ENCODE measurements at regions not wholly inside any gene's neighbourhood (a gene's known extent, or its start where the extent isn't known, plus 50 kb on each side); places are given as distances from the start of the nearest gene placed in this dataset.

DNA sequence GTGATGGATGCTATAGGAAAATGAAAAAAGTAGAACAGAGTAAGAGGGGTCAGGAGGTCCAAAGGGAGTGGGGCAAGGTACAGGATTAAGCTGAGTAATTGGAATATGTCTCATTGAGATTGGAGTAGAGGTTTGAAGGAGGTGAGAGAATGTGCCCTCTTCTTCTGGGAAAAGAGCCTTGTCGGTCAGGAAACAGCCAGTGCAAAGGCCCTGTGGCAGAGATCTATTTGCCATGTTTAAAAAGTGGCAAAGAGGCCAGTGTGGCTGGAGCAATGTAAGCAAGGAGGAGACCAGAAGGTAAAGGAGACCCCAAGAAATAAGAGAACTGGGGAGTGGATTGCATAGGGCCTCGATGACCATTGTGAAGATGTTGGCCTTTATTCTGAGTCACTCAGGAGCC is 706.5 kb downstream of the MED13L start:
- Histone ChIP-seq H3K4me2 (peak overlapping the region; percentile 70), H3K4me1 (peaks cover 9% of the 10 kb centered on the region), H3K4me3 (peak overlapping the region; percentile 25; the same call in 2 of the 3 replicates), H3K27ac (peak overlapping the region; percentile 49 to 81; a peak in 5 of 6 replicates), H3K9me3 (no peaks in the 10 kb centered on the region)
- DNase-seq (ENCODE audit: low read depth in 1 of 2, low spot score in 1 of 2) (no peak), FAIRE-seq (no peak), ATAC-seq (no peak)
- POLR2A ChIA-PET: interaction anchor here (0.6 to 2.2 kb wide), 4 partner anchors 10 to 887 kb away, joined by 3 to 14 read pairs (median 4); partner anchors contain the start of gene TBX3
- TF ChIP-seq, protein P1, sequence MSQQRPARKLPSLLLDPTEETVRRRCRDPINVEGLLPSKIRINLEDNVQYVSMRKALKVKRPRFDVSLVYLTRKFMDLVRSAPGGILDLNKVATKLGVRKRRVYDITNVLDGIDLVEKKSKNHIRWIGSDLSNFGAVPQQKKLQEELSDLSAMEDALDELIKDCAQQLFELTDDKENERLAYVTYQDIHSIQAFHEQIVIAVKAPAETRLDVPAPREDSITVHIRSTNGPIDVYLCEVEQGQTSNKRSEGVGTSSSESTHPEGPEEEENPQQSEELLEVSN (IDR thresholded peaks at IDR 0.05; ENCODE audit: borderline replicate concordance, low read depth): no peak
- TF ChIP-seq HOXA7 (CRISPR knock-in tag; IDR thresholded peaks at IDR 0.05) (no peak), MYC (IDR thresholded peaks at IDR 0.05; ENCODE audit: borderline replicate concordance, low read length) (no peak), HOXB13 (CRISPR knock-in tag; IDR thresholded peaks at IDR 0.05; ENCODE audit: low read depth) (no peak), HEYL (CRISPR knock-in tag; IDR thresholded peaks at IDR 0.05) (no peak), PHF8 (IDR thresholded peaks at IDR 0.05; ENCODE audit: borderline replicate concordance, low read depth) (no peak), FOSL2 (IDR thresholded peaks at IDR 0.05) (no peak), FOSL2 (CRISPR knock-in tag; IDR thresholded peaks at IDR 0.05) (no peak), KDM1A (IDR thresholded peaks at IDR 0.05; ENCODE audit: low read depth) (no peak), POLR2AphosphoS2 (conservative IDR thresholded peaks at IDR 0.05; ENCODE audit: low read length) (no peak), BHLHE40 (IDR thresholded peaks at IDR 0.05; ENCODE audit: low read depth, low read length) (no peak)
- WGBS (ENCODE audit: missing lambda C conversion rate): 65% methylated on average over 2 of the region's 2 CpGs
- CTCF ChIA-PET: interaction anchor here (0.8 kb wide), 1 partner anchor 165 kb away, joined by 3 read pairs; no protein-coding TSS in a partner anchor

DNA sequence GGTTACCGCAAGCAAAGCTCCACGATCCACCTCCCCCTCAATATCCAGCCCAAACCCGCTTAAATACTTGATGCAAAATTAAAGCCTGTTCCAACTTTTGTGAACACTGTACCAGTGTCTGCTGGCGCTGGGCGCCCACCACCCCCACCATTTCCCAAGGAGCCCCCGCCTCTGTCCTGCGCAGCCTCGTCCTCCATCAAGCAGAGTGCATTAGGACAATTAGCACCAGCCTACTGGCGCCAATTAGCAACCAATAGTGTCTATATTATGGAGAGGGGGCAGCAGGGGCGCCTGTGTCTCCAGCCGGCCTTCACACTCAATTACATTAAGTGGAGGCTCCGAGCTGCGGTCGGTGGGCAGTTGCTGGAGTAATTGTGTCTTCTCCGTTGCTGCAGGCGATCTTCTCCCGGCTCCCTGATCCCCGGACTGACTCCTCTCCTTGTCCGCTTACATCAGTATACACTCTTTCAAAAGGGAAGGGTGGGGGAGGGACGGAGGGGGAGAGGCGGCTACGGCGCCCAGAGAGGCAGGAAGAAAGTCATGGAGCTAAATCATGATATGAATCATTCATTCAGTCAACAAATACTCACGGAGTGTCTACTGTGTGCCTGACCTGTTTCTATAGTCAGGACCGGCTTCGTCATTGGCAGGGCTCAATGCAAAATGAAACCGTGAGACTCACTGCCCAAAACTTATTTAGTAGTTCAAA is 707.3 kb downstream of the MED13L start:
- FAIRE-seq (no peak), DNase-seq (ENCODE audit: low read depth in 1 of 2, low spot score in 1 of 2) (peak; percentile 69 to 76), ATAC-seq (peak; percentile 93 to 95)
- Histone ChIP-seq H3K27ac (peak overlapping the region; percentile 49 to 81), H3K4me1 (peaks cover 9% of the 10 kb centered on the region), H3K4me2 (peak overlapping the region; percentile 70), H3K9me3 (no peaks in the 10 kb centered on the region), H3K4me3 (peak overlapping the region; percentile 25)
- no peak for TF ChIP-seq CHD4 (IDR thresholded peaks at IDR 0.05; ENCODE audit: borderline replicate concordance)
- TF ChIP-seq RFX5 (IDR thresholded peaks at IDR 0.05): no peak
- TF ChIP-seq, protein P1 (IDR thresholded peaks at IDR 0.05; ENCODE audit: borderline replicate concordance, low read depth): no peak
- peak; percentile 38; the same call in 1 of the 2 replicates for TF ChIP-seq JUNB (IDR thresholded peaks at IDR 0.05)
- TF ChIP-seq FOSL2 (IDR thresholded peaks at IDR 0.05): 0 out of 2 replicates have a peak, but pooled peaks have one; percentile 17
- TF ChIP-seq FOSL2 (CRISPR knock-in tag; IDR thresholded peaks at IDR 0.05): peak; percentile 59
- no peak for TF ChIP-seq BHLHE40 (IDR thresholded peaks at IDR 0.05; ENCODE audit: low read depth, low read length)
- peak in 1 of 2 experiments; percentile 30; a peak in 1 of 5 replicates for TF ChIP-seq RAD21 (conservative IDR thresholded peaks at IDR 0.05 in 1 of 2, IDR thresholded peaks at IDR 0.05 in 1 of 2)
- TF ChIP-seq ESRRA (IDR thresholded peaks at IDR 0.05; ENCODE audit: borderline replicate concordance, low read length): no peak
- no peak for TF ChIP-seq KDM5A (IDR thresholded peaks at IDR 0.05)
- no peak for TF ChIP-seq NFE2L2 (conservative IDR thresholded peaks at IDR 0.05; ENCODE audit: low read length)
- CTCF ChIA-PET: interaction anchor here (0.8 to 1.0 kb wide), 2 partner anchors 31 to 164 kb away, joined by 3 read pairs; no protein-coding TSS in a partner anchor
- POLR2A ChIA-PET: interaction anchor here (0.6 to 2.2 kb wide), 5 partner anchors 9 to 888 kb away, joined by 3 to 14 read pairs (median 3); partner anchors contain the start of gene TBX3
- 32% methylated on average over 27 of the region's 27 CpGs for WGBS (ENCODE audit: missing lambda C conversion rate)

DNA sequence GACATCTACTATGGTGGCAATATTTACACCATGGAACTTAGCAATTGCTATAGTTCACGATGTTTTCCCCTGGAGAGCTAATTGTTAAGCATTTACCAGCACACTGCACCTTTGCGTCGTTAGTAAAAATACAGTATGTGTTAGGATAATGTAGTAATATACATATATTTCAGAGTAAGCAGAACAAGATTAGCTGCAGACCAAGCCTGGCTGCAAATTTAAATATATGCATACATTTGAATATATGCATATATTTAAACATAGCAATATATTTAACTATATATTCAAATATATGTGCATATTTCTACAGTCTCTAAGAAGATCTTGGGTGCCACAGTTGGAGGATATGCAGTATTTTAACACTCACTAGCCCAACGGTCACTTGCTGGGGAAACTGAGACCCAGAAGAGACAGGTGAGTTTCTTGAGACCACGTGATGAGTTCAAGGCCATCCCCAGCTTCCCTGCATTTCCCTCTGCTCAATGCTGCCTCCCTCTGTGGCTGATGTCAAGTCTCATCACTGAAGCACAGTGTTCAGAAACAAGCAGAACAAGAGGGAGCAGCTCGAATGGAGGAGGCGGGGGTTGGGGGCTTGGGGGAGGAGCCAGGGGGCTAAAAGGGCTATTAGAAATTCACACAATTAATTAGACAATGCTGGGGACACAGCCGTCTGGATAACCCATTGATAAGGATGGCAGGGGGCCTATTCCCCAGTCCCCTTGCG is 708.0 kb downstream of the MED13L start:
- no peak for FAIRE-seq
- CTCF ChIA-PET: interaction anchor here (1.0 kb wide), 1 partner anchor 32 kb away, joined by 3 read pairs; no protein-coding TSS in a partner anchor
- peaks cover 9% of the 10 kb centered on the region for H3K4me1 ChIP-seq
- H3K4me2 ChIP-seq: peak overlapping the region; percentile 70
- ATAC-seq: peak; percentile 41 to 69; a peak in 3 of 6 replicates
- POLR2A ChIA-PET: interaction anchor here (0.6 to 2.2 kb wide), 2 partner anchors 885 to 1893 kb away, joined by 5 to 14 read pairs; partner anchors contain the start of gene TBX3
- DNase-seq (ENCODE audit: low read depth in 1 of 2, low spot score in 1 of 2): peak in 1 of 2 experiments; percentile 29
- TF ChIP-seq, protein P2, sequence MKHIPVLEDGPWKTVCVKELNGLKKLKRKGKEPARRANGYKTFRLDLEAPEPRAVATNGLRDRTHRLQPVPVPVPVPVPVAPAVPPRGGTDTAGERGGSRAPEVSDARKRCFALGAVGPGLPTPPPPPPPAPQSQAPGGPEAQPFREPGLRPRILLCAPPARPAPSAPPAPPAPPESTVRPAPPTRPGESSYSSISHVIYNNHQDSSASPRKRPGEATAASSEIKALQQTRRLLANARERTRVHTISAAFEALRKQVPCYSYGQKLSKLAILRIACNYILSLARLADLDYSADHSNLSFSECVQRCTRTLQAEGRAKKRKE (CRISPR knock-in tag; IDR thresholded peaks at IDR 0.05; ENCODE audit: low read depth): no peak
- no peak for TF ChIP-seq EP300 (IDR thresholded peaks at IDR 0.05)
- TF ChIP-seq, protein P3, sequence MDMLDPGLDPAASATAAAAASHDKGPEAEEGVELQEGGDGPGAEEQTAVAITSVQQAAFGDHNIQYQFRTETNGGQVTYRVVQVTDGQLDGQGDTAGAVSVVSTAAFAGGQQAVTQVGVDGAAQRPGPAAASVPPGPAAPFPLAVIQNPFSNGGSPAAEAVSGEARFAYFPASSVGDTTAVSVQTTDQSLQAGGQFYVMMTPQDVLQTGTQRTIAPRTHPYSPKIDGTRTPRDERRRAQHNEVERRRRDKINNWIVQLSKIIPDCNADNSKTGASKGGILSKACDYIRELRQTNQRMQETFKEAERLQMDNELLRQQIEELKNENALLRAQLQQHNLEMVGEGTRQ (IDR thresholded peaks at IDR 0.05): peak; percentile 11; the same call in 1 of the 2 replicates
- no peak for TF ChIP-seq ZFP36 (IDR thresholded peaks at IDR 0.05; ENCODE audit: borderline replicate concordance, partially characterized antibody)
- no peak for TF ChIP-seq CHD4 (IDR thresholded peaks at IDR 0.05; ENCODE audit: borderline replicate concordance)
- TF ChIP-seq RCOR1 (IDR thresholded peaks at IDR 0.05; ENCODE audit: low read depth, low read length): no peak
- WGBS (ENCODE audit: missing lambda C conversion rate): 52% methylated on average over 9 of the region's 9 CpGs
- no peak overlapping the region for H3K4me3 ChIP-seq
- H3K9me3 ChIP-seq: no peaks in the 10 kb centered on the region
- peak overlapping the region; percentile 49 to 81; a peak in 5 of 6 replicates for H3K27ac ChIP-seq

Data from A549 (cell line).